ENCODE measurements at regions not wholly inside any gene's neighbourhood (a gene's known extent, or its start where the extent isn't known, plus 50 kb on each side); places are given as distances from the start of the nearest gene placed in this dataset.
"Not testable (repeated sequence)": the region's sequence is repeated elsewhere in the genome, so short reads cannot be mapped to it uniquely, and the experiment has no call there.

DNA sequence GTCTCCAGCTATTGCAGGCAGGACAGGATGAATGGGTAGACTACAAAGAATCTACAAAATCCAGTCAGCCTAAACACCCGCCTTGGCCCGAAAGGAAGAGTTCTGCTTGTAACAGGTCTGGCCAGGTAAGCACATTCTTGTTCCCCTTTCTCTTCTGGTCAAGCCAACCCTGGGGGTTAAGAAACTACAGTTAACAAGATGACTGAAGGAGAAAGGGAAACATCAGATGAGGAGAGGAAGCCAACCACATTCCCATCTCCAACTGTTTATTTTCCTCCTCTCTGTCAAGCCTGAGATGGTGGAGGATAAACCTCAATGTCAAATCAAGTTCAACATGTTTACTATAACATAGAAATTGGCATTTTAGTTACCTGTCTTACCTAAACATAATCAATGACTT lies 198.9 kb downstream of the IPMK start:
- in situ Hi-C loops (cut with MboI; ENCODE audit: low sequenced_read_pairs) = no loop called here

DNA sequence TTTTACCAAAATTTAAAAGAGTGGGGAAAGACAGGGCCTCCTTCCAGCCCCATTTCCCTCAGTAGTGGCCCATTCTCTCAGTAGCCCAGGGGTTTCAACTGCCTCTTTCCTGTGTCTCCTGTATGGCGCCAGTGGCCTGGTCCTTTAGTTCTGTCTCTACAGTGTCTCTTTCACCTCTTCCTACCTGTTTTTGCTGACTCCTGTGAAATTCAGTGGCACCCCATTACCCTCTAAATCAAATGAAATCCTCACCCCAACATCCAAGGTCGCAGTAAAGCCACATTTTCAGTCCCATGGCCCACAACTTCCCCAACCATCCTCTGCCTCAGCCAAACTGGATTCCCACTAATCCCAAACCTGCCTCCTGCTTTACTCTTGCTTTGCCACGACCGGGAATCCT lies 200.7 kb downstream of the IPMK start:
- in situ Hi-C loops (cut with MboI; ENCODE audit: low sequenced_read_pairs) = no loop called here

DNA sequence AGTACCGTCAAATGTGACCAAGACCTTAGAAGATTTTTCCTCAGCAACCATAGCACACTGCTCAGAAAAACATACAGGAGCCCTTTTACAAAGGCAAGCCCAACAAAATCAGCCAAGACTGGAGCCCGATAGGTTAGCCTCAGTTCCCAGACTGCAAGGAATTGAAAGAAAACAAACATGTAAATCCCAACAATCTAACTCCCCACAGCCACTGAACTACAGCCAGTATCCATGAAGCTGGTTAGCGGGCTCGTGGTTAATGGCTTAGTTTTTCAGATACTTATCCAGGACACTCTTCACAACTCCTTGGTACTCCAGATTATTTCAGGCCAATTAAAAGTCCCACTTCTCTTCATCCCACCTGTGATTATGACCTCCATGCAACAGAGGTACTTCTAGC lies 201.6 kb downstream of the IPMK start:
- in situ Hi-C loops (cut with MboI; ENCODE audit: low sequenced_read_pairs) = no loop called here

DNA sequence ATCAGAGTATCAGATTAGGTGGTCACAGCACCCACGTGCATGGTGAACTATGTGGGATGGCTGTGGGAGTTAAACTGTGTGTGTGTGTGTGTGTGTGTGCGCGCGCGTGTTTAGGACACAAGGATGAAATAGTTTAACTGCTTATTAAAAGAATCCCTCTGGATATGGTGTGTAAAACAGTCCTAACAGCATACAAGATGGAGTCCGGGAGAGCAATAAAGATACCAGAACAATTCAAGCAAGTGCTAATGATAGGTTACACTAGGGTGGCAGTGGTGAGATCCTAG lies 202.2 kb downstream of the IPMK start:
- in situ Hi-C loops (cut with MboI; ENCODE audit: low sequenced_read_pairs) = no loop called here

DNA sequence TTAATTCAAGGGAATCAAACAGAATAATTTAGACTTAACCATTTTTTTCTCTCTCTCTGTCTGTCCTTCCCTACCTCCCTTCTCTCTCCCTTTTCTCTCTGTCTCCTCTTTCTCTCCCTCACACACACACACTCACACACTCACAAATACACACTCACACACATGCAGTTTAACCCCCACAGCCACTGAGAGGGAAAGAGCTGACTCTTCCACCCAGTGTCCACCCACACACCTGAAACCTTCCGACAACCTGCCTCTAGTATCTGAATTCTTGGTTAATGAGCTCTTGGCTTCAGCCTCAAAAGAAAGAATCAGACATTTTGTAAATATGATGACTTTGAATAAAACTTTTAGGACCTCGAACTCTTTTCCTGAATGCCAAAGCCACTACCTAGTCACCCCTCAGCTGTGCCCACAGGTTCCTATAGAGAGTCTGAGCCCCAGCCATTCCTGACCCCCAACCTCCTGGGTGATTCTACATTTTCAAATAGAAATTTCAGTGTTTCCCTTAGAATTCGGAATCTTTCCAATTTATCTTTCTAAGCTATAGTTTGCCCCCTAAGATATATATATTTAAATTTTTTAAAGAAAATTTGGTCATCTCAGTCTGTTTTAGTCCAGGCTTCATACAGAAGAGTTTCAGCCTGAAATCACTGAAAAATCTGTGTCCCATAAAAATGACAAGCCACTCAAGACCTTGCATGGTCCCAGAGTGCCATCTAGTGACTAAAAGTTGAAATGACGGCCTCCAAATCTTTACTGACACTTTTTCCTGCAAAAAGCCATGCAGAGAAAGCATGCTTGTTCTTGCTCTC lies 202.8 kb downstream of the IPMK start:
- in situ Hi-C loops (cut with MboI; ENCODE audit: low sequenced_read_pairs) = no loop called here

DNA sequence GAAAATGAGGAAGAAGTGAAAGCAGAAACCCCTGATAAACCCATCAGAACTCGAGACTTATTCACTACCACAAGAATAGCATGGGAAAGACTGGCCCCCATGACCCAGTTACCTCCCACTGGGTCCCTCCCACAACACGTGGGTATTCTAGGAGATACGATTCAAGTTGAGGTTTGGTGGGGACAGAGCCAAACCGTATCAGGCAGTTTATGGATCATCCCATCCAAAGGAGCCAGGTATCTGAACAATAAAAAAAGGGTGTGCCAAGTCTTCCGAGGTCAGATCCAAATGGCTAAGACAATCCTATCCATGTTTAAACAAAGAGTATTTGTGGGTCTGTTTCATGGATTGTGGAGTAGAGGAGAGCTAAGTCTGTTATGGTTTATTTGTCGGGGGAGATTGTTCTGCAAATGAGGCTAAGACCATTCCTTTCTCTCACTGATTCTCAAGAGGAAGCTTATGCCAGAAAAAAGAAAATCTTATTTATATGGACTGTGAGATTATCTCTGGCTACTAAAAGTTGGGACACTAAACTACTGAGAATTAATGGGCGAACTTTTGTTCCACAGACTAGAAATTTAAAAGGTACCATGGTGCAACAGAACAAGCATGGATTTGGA lies 203.7 kb downstream of the IPMK start:
- in situ Hi-C loops (cut with MboI; ENCODE audit: low sequenced_read_pairs) = no loop called here

- in situ Hi-C loops (cut with MboI; ENCODE audit: low sequenced_read_pairs) = not testable (repeated sequence)
Measured at GRCh38 chr10:58058683-58059082, 209.0 kb downstream of the IPMK start.

DNA sequence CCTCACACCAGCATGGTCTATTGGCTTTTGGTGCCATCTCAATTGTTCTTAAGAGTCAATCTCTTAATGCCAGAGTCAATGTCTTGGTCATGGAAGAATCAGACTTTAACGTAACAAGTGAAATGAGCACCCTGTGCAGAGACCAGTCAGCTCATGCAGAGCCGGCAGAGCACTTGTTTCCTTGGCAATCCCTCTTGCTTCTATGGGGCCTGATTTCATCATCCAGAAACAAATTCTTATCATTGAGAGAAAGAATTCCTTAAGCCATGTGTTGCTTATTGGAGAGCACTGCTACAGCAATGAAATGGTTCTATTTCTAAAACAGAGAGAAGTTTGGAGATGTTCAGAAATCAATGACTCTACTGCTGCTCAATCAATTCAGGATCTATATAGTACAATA lies 212.8 kb downstream of the IPMK start:
- in situ Hi-C loops (cut with MboI; ENCODE audit: low sequenced_read_pairs) = no loop called here

DNA sequence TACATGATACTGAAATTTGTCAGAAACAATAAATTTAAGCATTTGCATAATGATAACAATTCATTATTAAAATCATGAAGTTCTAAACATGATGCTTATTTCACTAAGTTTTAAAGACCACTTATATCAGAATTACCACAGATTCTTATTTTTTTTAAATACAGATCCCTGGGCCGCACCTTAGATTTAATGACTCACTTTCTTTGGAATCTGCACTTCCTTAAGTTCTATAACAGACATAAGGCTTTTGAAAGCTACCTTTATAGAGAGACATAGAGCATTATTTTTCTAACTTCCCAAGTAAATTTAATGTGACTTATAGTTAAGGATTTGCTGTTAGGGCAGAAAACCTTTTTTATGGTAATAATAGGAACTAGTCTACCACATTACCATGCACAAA lies 214.9 kb downstream of the IPMK start:
- in situ Hi-C loops (cut with MboI; ENCODE audit: low sequenced_read_pairs) = no loop called here

DNA sequence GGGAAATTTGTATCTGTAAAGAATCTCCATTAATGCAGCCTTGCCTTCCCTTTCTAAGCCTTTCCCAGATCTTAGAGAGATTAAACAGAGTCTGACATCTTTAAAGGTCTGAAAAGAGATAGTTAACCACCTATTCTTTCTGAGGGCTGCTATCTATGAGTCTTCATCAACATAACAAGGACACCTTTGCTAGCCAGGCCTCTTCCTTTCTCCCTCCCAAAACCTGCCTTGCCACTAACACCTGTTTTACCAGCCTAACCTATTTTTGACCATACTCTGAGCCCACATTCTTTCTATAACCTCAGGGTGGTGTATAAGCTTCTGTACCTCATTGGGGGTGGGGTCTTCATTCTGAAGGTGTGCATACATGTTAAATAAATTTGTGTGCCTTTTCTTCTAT lies 217.1 kb downstream of the IPMK start:
- in situ Hi-C loops (cut with MboI; ENCODE audit: low sequenced_read_pairs) = no loop called here

- in situ Hi-C loops (cut with MboI; ENCODE audit: low sequenced_read_pairs) = no loop called here
Measured at GRCh38 chr10:58048936-58049335, 218.8 kb downstream of the IPMK start.

GRCh38 chr10:58044072-58044471 lies 223.6 kb downstream of the IPMK start:
- in situ Hi-C loops (cut with MboI; ENCODE audit: low sequenced_read_pairs) = no loop called here

DNA sequence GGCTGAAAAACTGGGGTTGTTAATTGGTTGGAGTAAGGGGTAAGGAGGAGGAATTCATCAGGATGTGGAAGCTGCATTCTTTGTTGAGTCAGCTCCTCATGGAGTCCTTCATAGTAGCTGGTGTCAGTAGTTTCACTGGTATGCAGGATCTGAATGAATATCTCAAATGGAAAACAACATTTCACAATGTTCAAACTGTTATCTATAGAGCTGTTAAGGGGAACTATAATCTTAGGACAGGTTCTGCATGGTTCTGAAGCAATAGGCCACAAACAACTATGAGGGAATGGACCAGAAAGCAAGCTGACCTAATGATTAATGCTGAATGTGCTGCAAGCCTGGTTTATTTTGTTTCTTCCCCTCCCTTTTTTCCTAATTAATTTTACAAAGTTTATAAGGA lies 225.8 kb downstream of the IPMK start:
- in situ Hi-C loops (cut with MboI; ENCODE audit: low sequenced_read_pairs) = no loop called here

DNA sequence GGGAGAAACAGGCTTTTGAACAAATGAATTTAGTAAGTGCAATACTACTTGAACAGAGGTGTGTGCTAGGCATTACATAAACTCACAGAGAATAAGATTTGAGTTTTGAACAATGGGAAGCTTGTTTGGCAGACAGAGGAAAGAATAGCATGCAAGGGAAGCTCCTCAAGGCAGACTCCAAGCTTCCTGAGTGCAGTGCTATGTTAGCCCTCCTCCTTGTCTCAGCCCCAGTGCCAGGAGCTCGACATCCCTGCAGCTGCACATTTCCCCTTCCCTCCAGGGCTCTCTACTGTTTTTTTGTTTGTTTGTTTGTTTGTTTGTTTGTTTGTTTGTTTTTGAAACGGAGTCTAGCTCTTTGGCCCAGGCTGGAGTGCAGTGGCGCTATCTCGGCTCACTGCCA lies 237.5 kb downstream of the IPMK start:
- in situ Hi-C loops (cut with MboI; ENCODE audit: low sequenced_read_pairs) = no loop called here

- in situ Hi-C loops (cut with MboI; ENCODE audit: low sequenced_read_pairs) = no loop called here
Measured at GRCh38 chr10:58028597-58029366, 238.9 kb downstream of the IPMK start.

GRCh38 chr10:58027426-58027825 lies 240.3 kb downstream of the IPMK start:
- in situ Hi-C loops (cut with MboI; ENCODE audit: low sequenced_read_pairs) = no loop called here

DNA sequence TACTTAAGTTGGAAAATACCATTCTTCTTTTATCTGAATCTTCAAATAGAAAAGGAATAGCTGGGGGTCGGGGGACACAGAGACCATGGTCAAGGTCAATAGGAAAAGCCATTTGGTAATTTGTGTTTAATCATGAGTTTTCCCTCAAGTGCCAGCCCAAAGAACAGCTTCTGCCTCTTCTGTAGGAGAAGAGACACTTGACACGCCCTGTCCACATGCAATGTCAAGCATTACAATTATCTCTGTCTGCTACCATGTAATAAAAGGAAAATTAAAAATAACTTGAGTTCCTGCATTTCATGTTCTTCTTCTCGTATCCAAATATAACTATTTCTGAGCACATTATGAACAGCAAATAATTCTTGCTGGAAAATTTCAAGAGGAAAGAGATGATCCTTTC lies 241.7 kb downstream of the IPMK start:
- in situ Hi-C loops (cut with MboI; ENCODE audit: low sequenced_read_pairs) = no loop called here

DNA sequence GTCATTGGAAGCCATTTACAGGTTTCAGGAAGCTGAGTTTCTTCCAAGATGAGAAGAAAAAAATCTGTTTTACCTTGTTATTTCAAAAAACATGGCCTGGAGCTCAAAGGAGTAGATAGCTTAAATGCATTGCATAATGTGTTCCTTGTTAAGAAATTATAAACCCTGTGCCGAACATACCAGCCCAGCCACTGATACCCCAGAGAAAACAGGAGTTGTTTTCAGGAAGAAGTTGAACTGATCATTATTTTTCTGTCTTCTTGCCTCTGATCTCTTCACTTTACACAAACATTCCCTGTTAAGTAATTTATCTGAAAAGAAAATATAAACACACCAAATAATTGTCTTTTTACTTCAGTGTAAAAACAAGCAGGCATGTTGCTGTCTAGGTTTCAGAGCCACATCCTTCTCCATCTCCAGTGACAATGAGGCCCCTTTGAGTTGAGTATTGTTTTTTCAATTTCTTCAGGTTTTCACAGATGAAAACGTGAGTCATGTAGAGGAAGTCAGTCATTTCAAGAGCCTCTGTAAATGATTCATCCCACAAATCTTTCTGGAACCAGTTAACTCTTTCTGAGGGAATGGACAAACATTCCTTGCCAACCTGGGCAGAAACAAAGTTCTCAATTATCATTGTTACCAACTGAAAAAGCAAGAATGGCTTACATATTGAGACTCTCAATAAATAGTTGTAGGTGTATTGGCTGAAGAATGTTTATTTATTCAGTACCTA lies 244.2 kb downstream of the IPMK start:
- in situ Hi-C loops (cut with MboI; ENCODE audit: low sequenced_read_pairs) = no loop called here

DNA sequence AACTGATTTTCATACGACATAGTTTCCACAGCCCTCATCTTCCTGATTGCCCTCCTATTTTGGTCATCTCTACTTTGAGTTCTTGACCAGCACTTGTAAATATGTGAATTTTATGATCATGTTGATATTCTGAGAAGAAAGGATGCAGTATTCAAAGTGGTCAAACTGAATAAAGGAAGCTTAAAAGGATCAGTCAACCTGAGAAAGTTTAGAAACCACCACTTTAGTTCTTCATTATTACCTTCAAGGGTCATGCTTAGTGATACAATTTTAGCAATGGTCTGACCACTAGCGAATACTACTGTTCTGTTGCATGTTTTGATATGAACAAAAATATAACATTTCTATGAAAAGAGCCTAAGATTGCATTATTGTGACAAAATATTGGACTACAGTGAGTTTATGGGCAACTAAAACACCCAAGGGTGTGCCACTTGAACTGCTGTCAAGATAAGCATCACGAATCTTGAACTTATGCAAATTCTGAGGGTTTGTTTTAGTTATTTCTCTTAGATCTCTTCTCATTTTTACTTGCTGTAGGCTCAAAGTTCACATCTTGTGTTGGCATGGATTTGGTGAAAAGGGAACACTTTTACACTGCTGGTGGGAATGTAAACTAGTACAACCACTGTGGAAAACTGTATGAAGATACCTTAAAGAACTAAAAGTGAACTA lies 247.7 kb downstream of the IPMK start:
- in situ Hi-C loops (cut with MboI; ENCODE audit: low sequenced_read_pairs) = no loop called here

DNA sequence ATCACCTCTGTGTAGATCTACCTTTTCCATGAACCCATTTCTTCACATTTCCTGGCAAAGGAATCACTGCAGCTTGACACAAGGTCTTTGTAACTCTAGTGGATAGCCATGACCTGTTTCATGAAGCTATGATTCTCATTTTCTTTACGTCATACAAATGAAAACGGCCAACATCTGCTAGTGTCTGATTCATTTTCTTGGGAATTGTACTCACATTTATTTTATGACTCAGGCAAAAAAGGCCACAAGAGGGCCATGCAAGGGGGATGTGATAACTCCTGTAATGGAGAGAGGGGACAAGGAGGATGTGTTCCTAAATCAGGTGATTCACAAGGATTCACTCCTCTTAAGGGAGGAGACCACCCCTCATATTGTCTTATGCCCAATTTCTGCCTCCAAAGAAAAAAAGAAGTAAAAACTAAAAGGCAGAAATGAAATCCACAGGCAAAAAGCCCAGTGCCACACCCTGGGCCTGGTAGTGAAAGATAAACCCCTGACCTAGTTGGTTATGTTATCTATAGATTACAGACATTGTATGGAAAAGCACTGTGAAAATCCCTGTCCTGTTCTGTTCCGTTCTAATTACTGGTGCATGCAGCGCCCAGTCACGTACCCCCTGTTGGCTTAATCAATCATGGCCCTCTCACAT lies 249.9 kb downstream of the IPMK start:
- in situ Hi-C loops (cut with MboI; ENCODE audit: low sequenced_read_pairs) = no loop called here

All from HL-60/S4 (cell line).